Stomach (tissue), 4 donors: ENCODE measurements at regions not wholly inside any gene's neighbourhood (a gene's known extent, or its start where the extent isn't known, plus 50 kb on each side); places are given as distances from the start of the nearest gene placed in this dataset.

Experiments used
- EP300 ChIP-seq: sonication (generic); formaldehyde crosslinking; IDR thresholded peaks from one replicate; pipeline ENCODE4 v1.6.1; 2017; ENCODE audit warnings: antibody characterized with exemption
- POLR2A ChIP-seq, 4 donors: fragments of 450-650 bp; IDR thresholded peaks; one replicate each; pipeline ENCODE4 v1.6.1; 2016; ENCODE audit warnings: antibody characterized with exemption in 4 of 4, control low read depth in 2 of 4, mild to moderate bottlenecking in 1 of 4, moderate library complexity in 1 of 4
- TF ChIP-seq, protein P1 (sequence below), 7 experiments: fragments of 450-650 bp in 4 of 7; fragments of 200-600 bp in 3 of 7; sonication (generic) in 3 of 7; IDR thresholded peaks; one replicate each; pipeline ENCODE4 v1.5.1; 2016 to 2019; ENCODE audit warnings: antibody characterized with exemption in 7 of 7, control low read depth in 2 of 7, mild to moderate bottlenecking in 1 of 7

GRCh38 chr6:153771577-153771976, 267.5 kb upstream of the OPRM1 start:
- TF ChIP-seq, protein P1, sequence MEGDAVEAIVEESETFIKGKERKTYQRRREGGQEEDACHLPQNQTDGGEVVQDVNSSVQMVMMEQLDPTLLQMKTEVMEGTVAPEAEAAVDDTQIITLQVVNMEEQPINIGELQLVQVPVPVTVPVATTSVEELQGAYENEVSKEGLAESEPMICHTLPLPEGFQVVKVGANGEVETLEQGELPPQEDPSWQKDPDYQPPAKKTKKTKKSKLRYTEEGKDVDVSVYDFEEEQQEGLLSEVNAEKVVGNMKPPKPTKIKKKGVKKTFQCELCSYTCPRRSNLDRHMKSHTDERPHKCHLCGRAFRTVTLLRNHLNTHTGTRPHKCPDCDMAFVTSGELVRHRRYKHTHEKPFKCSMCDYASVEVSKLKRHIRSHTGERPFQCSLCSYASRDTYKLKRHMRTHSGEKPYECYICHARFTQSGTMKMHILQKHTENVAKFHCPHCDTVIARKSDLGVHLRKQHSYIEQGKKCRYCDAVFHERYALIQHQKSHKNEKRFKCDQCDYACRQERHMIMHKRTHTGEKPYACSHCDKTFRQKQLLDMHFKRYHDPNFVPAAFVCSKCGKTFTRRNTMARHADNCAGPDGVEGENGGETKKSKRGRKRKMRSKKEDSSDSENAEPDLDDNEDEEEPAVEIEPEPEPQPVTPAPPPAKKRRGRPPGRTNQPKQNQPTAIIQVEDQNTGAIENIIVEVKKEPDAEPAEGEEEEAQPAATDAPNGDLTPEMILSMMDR (IDR thresholded peaks at IDR 0.05): no peak
- TF ChIP-seq POLR2A (IDR thresholded peaks at IDR 0.05) (no peak), EP300 (no peak)
